ENCODE measurements at regions not wholly inside any gene's neighbourhood (a gene's known extent, or its start where the extent isn't known, plus 50 kb on each side); places are given as distances from the start of the nearest gene placed in this dataset.

GRCh38 chr18:54020156-54020745 lies 204.2 kb downstream of the MBD2 start:
- peak; percentile 24 for DNase-seq

- no peak for DNase-seq
Measured at GRCh38 chr18:54019641-54020040, 204.8 kb downstream of the MBD2 start.

- no peak for DNase-seq
Measured at GRCh38 chr18:54013452-54013851, 211.0 kb downstream of the MBD2 start.

- no peak for DNase-seq
Measured at GRCh38 chr18:54004828-54005227, 219.6 kb downstream of the MBD2 start.

- no peak for DNase-seq
Measured at GRCh38 chr18:54003195-54003594, 221.3 kb downstream of the MBD2 start.

- no peak for DNase-seq
Measured at GRCh38 chr18:53997064-53997463, 227.4 kb downstream of the MBD2 start.

GRCh38 chr18:53994016-53994415 lies 230.5 kb downstream of the MBD2 start:
- DNase-seq: no peak

- DNase-seq: no peak
Measured at GRCh38 chr18:53991805-53992204, 232.7 kb downstream of the MBD2 start.

GRCh38 chr18:53991202-53991601 lies 233.3 kb downstream of the MBD2 start:
- no peak for DNase-seq

GRCh38 chr18:53990485-53990884 lies 234.0 kb downstream of the MBD2 start:
- DNase-seq: no peak

- no peak for DNase-seq
Measured at GRCh38 chr18:53984021-53984420, 240.4 kb downstream of the MBD2 start.

- no peak for DNase-seq
Measured at GRCh38 chr18:53971331-53971730, 253.1 kb downstream of the MBD2 start.

GRCh38 chr18:53952700-53953099 lies 271.8 kb downstream of the MBD2 start:
- no peak for DNase-seq

- no peak for DNase-seq
Measured at GRCh38 chr18:53950545-53950944, 273.9 kb downstream of the MBD2 start.

GRCh38 chr18:53948991-53949390 lies 275.5 kb downstream of the MBD2 start:
- no peak for DNase-seq

GRCh38 chr18:53947092-53947640 lies 277.3 kb downstream of the MBD2 start:
- DNase-seq: no peak

GRCh38 chr18:53946594-53946993 lies 277.9 kb downstream of the MBD2 start:
- DNase-seq: no peak

- DNase-seq: no peak
Measured at GRCh38 chr18:53944721-53945120, 279.7 kb downstream of the MBD2 start.

GRCh38 chr18:53943326-53943860 lies 281.1 kb downstream of the MBD2 start:
- no peak for DNase-seq

GRCh38 chr18:53941601-53942338 lies 282.7 kb downstream of the MBD2 start:
- DNase-seq: no peak

GRCh38 chr18:53937037-53937436 lies 287.4 kb downstream of the MBD2 start:
- no peak for DNase-seq

GRCh38 chr18:53935803-53936202 lies 288.7 kb downstream of the MBD2 start:
- no peak for DNase-seq

- no peak for DNase-seq
Measured at GRCh38 chr18:53935399-53935798, 289.1 kb downstream of the MBD2 start.
